ENCODE measurements at regions not wholly inside any gene's neighbourhood (a gene's known extent, or its start where the extent isn't known, plus 50 kb on each side); places are given as distances from the start of the nearest gene placed in this dataset.

DNA sequence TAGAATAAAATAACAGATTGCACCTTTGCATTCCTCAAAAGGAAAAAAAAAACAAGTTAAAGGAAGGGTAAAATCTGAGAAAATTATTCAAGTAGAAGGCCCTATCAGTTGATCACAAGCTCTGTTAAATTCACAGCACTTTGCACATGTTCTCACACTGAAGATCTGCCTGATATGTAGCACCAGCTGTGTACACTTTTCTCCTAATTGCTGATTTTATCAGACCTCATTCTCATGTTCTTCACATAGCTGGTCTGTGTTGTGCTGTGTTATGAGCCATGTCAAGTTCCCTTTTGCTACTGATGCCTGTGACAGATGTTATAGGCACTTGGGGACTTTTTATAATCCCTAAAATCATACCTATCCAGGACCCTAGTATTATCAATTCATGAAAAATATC lies 390.4 kb upstream of the PRR16 start:
- Histone ChIP-seq H3K27me3 (ENCODE audit: insufficient read depth, low read depth, severe bottlenecking) (no peaks in the 10 kb centered on the region), H3K9me3 (ENCODE audit: severe bottlenecking) (no peaks in the 10 kb centered on the region), H3K36me3 (no peaks in the 10 kb centered on the region), H3K27ac (no peak overlapping the region), H3K4me3 (ENCODE audit: low read depth, low read length) (no peak overlapping the region)
- DNase-seq = no peak
- TF ChIP-seq, protein P1, sequence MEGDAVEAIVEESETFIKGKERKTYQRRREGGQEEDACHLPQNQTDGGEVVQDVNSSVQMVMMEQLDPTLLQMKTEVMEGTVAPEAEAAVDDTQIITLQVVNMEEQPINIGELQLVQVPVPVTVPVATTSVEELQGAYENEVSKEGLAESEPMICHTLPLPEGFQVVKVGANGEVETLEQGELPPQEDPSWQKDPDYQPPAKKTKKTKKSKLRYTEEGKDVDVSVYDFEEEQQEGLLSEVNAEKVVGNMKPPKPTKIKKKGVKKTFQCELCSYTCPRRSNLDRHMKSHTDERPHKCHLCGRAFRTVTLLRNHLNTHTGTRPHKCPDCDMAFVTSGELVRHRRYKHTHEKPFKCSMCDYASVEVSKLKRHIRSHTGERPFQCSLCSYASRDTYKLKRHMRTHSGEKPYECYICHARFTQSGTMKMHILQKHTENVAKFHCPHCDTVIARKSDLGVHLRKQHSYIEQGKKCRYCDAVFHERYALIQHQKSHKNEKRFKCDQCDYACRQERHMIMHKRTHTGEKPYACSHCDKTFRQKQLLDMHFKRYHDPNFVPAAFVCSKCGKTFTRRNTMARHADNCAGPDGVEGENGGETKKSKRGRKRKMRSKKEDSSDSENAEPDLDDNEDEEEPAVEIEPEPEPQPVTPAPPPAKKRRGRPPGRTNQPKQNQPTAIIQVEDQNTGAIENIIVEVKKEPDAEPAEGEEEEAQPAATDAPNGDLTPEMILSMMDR (IDR thresholded peaks at IDR 0.05; ENCODE audit: low read depth, low read length) = no peak

DNA sequence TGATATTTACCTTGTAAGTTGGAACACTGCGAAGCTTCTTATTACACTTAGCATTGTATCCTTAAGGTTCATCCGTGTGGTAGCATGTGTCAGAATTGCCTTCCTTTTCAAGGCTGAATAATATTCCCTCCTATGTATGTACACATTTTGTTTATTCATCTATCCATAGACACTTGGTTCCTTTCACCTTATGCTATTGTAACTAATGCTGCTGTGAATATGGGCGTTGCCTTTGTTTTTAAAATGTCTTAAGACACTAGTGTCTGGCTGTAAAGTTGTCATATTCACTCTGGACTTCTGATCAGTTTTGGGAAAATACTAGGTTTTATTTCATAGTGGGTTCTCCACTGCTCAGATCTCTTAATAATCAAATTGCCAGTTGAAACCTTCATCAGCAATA lies 383.3 kb upstream of the PRR16 start:
- Histone ChIP-seq H3K4me3 (ENCODE audit: low read depth, low read length) (no peak overlapping the region), H3K9me3 (ENCODE audit: severe bottlenecking) (no peaks in the 10 kb centered on the region), H3K36me3 (no peaks in the 10 kb centered on the region), H3K27me3 (ENCODE audit: insufficient read depth, low read depth, severe bottlenecking) (no peaks in the 10 kb centered on the region), H3K27ac (no peak overlapping the region)
- TF ChIP-seq, protein P1 (IDR thresholded peaks at IDR 0.05; ENCODE audit: low read depth, low read length) = no peak
- no peak for DNase-seq

DNA sequence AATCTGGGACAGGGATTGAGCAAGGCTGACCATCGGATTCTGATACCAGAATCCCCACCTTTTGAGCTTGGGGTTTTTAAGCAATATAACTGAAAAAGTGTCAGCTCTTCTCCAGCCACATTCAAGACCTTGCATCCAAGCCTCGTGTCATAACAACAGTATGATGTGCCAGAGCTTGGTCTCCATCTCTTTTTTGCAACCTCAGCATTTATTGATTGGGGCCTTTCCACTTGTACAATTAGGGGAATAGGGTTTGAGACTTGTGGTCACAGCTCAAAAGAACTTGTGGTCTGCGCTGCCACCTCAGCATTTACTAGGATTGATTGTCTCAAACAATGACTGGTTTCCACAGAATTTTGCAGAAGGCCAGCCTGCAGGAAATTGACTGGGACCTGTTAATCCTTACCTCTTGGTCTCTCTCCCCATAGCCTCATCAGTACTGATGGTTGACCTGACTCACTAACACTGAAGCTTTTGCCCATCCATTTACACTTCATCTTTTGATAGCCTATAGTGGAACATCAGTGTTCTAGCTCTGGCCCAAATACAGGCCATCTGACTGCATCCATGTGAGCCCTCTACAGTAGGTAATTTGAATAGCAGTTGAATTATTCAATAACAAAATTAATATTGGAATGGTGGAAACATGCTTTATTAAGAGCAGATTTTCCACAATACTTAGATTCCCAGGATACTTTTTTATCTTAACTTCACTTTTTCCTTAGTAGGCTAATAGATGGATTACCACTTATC lies 381.6 kb upstream of the PRR16 start:
- no peaks in the 10 kb centered on the region for H3K27me3 ChIP-seq (ENCODE audit: insufficient read depth, low read depth, severe bottlenecking)
- H3K27ac ChIP-seq = no peak overlapping the region
- no peak for DNase-seq
- TF ChIP-seq, protein P1 (IDR thresholded peaks at IDR 0.05; ENCODE audit: low read depth, low read length) = no peak
- H3K4me3 ChIP-seq (ENCODE audit: low read depth, low read length) = no peak overlapping the region
- no peaks in the 10 kb centered on the region for H3K36me3 ChIP-seq
- no peaks in the 10 kb centered on the region for H3K9me3 ChIP-seq (ENCODE audit: severe bottlenecking)

DNA sequence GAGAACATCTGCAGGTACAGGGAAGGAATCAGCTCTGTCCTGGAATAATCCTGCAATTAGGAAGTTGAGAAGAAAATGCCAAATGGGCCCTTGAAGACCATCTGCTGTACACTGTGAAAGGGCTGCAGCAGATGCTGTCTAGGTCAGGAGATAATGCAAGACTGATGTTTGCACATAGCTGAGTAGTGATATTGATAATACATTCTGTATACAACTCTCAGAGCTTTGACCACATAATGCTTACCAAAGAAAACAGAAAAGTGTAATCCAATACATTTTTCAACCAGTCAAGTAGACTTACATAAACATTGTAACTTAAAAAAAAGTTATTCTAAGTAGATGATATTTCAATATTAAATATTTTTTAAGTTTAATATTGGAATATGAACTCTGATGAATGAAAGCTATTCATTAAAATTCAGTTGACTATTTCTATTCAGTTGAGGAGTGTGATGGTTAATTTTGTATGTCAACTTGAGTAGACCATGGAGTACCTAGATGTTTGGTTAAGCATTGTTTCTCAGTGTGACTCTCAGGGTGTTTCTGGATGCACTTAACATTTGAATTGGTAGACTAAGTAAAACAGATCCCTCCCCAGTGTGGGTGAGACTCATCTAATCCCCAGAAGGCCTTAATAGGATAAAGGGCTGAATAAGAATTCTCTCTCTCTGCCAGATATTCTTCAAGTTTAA lies 380.1 kb upstream of the PRR16 start:
- TF ChIP-seq, protein P1 (IDR thresholded peaks at IDR 0.05; ENCODE audit: low read depth, low read length) = no peak
- Histone ChIP-seq H3K9me3 (ENCODE audit: severe bottlenecking) (no peaks in the 10 kb centered on the region), H3K27ac (0 out of 2 replicates have a peak overlapping the region, but pooled peaks have one; percentile 3), H3K27me3 (ENCODE audit: insufficient read depth, low read depth, severe bottlenecking) (no peaks in the 10 kb centered on the region), H3K4me3 (ENCODE audit: low read depth, low read length) (no peak overlapping the region), H3K36me3 (no peaks in the 10 kb centered on the region)
- DNase-seq = peak; percentile 65

DNA sequence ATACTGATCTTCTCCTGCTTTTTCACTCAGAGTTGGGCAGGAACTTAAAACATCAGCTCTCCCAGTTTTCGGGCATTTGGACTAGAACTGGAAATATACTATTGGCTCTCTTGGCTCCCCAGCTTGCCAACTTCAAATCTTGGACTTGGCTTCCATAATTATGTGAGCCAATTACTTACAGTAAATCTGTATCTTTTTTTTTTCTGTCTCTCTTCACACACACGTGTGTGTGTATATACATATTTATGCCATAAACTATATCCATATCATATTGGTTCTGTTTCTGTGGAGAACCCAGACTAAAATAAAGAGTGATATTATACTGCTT lies 379.6 kb upstream of the PRR16 start:
- no peaks in the 10 kb centered on the region for H3K36me3 ChIP-seq
- no peak overlapping the region for H3K4me3 ChIP-seq (ENCODE audit: low read depth, low read length)
- no peak for DNase-seq
- H3K9me3 ChIP-seq (ENCODE audit: severe bottlenecking) = no peaks in the 10 kb centered on the region
- H3K27me3 ChIP-seq (ENCODE audit: insufficient read depth, low read depth, severe bottlenecking) = no peaks in the 10 kb centered on the region
- TF ChIP-seq, protein P1 (IDR thresholded peaks at IDR 0.05; ENCODE audit: low read depth, low read length) = no peak
- no peak overlapping the region for H3K27ac ChIP-seq

Measured in WERI-Rb-1 (cell line).